Activated T-cell treated with anti-CD3 and anti-CD28 coated beads, Interleukin-2, amount 50 U/mL, for 4 hours (primary cell): ENCODE measurements at regions not wholly inside any gene's neighbourhood (a gene's known extent, or its start where the extent isn't known, plus 50 kb on each side); places are given as distances from the start of the nearest gene placed in this dataset.

Experiments used
- ATAC-seq, 2 donors: fragments of 200-7000 bp; cut with Tn5 transposase; one replicate each; pipeline ENCODE4 v1.10.0; 2021
- DNase-seq: peaks from one replicate; pipeline ENCODE4 v3.0.0-alpha.2; 2020
- H3K27me3 Mint-ChIP-seq: one replicate; pipeline ENCODE4 v1.8.0; 2021; ENCODE audit warnings: low read depth, mixed read lengths
- H3K36me3 Mint-ChIP-seq: one replicate; pipeline ENCODE4 v1.8.0; 2022; ENCODE audit warnings: mixed read lengths; ENCODE audit not compliant: insufficient read depth
- H3K4me1 Mint-ChIP-seq: one replicate; pipeline ENCODE4 v1.8.0; 2021; ENCODE audit warnings: low read depth, mixed read lengths
- H3K4me3 Mint-ChIP-seq: one replicate; pipeline ENCODE4 v1.8.0; 2021; ENCODE audit warnings: mild to moderate bottlenecking, moderate library complexity, mixed read lengths
- H3K9me3 Mint-ChIP-seq: one replicate; pipeline ENCODE4 v1.8.0; 2021; ENCODE audit warnings: mixed read lengths

GRCh38 chr6:97437087-97437486 lies 154.1 kb upstream of the MMS22L start:
- H3K36me3 Mint-ChIP-seq, result no peaks in the 10 kb centered on the region
- H3K27me3 Mint-ChIP-seq, result peaks cover 2% of the 10 kb centered on the region
- H3K9me3 Mint-ChIP-seq, result no peaks in the 10 kb centered on the region
- H3K4me3 Mint-ChIP-seq, result no peak overlapping the region
- ATAC-seq, result no peak
- peaks cover 2% of the 10 kb centered on the region for H3K4me1 Mint-ChIP-seq
- no peak for DNase-seq

GRCh38 chr6:97438011-97438671 lies 155.1 kb upstream of the MMS22L start:
- Mint-ChIP-seq H3K9me3 (no peaks in the 10 kb centered on the region), H3K4me3 (no peak overlapping the region), H3K36me3 (no peaks in the 10 kb centered on the region), H3K4me1 (peaks cover 2% of the 10 kb centered on the region), H3K27me3 (peaks cover 2% of the 10 kb centered on the region)
- ATAC-seq, result no peak
- no peak for DNase-seq

DNA sequence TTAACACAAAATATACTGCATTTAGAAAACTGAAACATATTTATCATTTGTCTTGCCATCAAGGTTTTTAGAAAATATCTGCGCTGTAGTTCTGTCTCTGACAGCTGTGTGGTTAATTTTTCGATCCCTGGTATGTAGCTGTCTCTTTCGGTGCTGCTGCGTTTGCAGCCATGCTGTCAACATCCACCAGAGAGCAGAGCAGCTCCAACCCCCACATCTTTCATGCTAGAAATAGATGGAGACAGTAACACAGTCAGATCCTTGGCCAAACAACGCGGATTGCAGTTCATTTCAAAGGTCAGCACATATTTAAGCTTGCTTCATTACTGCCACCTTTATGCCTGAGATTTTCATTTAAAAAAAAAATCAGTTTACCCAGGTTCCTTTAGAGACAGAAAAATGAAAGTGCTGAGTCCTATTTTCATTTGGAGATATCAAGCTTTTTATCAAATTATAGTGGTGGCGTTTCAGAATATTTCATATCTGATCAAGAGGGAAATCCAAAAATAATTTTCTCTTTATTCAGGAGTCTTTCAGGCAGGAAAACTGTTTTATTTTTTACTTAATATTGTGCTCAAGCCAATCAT lies 157.7 kb upstream of the MMS22L start:
- H3K4me3 Mint-ChIP-seq, result no peak overlapping the region
- no peak for DNase-seq
- H3K27me3 Mint-ChIP-seq, result peaks cover 2% of the 10 kb centered on the region
- H3K36me3 Mint-ChIP-seq, result no peaks in the 10 kb centered on the region
- peaks cover 2% of the 10 kb centered on the region for H3K4me1 Mint-ChIP-seq
- no peaks in the 10 kb centered on the region for H3K9me3 Mint-ChIP-seq
- no peak for ATAC-seq

DNA sequence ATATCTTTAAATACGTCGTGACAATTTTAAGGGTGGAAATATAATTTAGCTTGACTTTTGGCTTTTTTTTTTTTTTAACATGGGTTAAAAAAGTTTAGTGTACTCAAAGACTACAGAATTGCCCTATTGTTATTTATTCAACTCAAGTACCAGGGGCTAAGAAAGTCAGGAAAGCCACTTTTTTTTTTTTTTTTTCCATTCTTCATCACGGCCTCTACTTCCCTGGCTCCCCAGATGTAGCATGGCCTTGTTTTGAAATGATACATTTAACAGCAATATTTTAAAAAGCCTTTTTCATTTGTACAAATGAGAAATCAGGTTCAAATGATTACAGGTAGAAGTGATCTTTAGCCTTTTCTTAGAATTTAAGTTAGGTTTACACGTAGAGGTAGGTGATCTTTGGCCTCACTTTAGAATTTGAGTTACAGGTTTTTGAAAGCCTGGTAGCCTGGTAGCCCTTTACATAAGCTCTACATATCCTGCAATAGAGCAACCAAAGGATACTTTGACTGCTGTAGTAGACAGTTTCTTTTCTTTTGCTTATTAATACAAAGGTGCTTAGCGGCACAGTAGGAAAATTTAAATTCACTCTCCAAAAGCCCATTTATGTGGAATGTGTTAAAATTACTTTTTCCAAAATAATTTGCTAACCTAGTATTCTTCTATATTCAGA lies 160.5 kb upstream of the MMS22L start:
- no peak overlapping the region for H3K4me3 Mint-ChIP-seq
- ATAC-seq, result no peak
- no peaks in the 10 kb centered on the region for H3K36me3 Mint-ChIP-seq
- H3K9me3 Mint-ChIP-seq, result no peaks in the 10 kb centered on the region
- peaks cover 2% of the 10 kb centered on the region for H3K4me1 Mint-ChIP-seq
- peaks cover 2% of the 10 kb centered on the region for H3K27me3 Mint-ChIP-seq
- no peak for DNase-seq

- peaks cover 2% of the 10 kb centered on the region for H3K4me1 Mint-ChIP-seq
- DNase-seq (no peak), ATAC-seq (no peak)
- no peaks in the 10 kb centered on the region for H3K36me3 Mint-ChIP-seq
- no peaks in the 10 kb centered on the region for H3K9me3 Mint-ChIP-seq
- H3K27me3 Mint-ChIP-seq, result peaks cover 4% of the 10 kb centered on the region
- H3K4me3 Mint-ChIP-seq, result no peak overlapping the region
Observed at GRCh38 chr6:97445407-97445806, 162.4 kb upstream of the MMS22L start.

GRCh38 chr6:97449444-97449966 lies 166.5 kb upstream of the MMS22L start:
- H3K4me3 Mint-ChIP-seq, result no peak overlapping the region
- DNase-seq (no peak), ATAC-seq (no peak)
- H3K36me3 Mint-ChIP-seq, result no peaks in the 10 kb centered on the region
- H3K9me3 Mint-ChIP-seq, result no peaks in the 10 kb centered on the region
- peaks cover 4% of the 10 kb centered on the region for H3K27me3 Mint-ChIP-seq
- H3K4me1 Mint-ChIP-seq, result no peaks in the 10 kb centered on the region

- Mint-ChIP-seq H3K4me1 (no peaks in the 10 kb centered on the region), H3K9me3 (no peaks in the 10 kb centered on the region), H3K36me3 (no peaks in the 10 kb centered on the region), H3K27me3 (peaks cover 4% of the 10 kb centered on the region), H3K4me3 (no peak overlapping the region)
- DNase-seq (no peak), ATAC-seq (no peak)
Observed at GRCh38 chr6:97450087-97450486, 167.1 kb upstream of the MMS22L start.

- Mint-ChIP-seq H3K27me3 (peaks cover 2% of the 10 kb centered on the region), H3K36me3 (no peaks in the 10 kb centered on the region), H3K4me3 (no peak overlapping the region), H3K4me1 (no peaks in the 10 kb centered on the region), H3K9me3 (no peaks in the 10 kb centered on the region)
- ATAC-seq (no peak), DNase-seq (no peak)
Observed at GRCh38 chr6:97456070-97456469, 173.1 kb upstream of the MMS22L start.

DNA sequence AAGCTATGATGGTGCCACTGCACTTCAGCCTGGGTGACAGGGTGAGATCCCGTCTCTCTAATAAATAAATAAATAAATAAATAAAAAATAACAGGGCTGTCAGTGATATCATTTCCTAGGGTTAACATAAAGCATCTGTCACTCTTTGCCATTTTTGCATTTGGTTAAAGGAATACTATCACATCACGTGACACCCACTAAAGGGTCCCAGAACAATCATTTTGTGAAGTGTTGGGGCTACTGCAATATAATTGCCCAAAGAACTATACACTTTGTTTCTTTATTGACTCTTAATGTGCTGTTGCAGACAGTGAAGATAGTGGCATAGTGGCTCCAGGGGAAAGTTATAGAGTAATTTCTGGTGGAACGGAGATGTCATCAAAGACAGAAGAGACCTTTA lies 176.5 kb upstream of the MMS22L start:
- DNase-seq (no peak), ATAC-seq (no peak)
- Mint-ChIP-seq H3K4me3 (no peak overlapping the region), H3K9me3 (no peaks in the 10 kb centered on the region), H3K27me3 (peaks cover 2% of the 10 kb centered on the region), H3K36me3 (no peaks in the 10 kb centered on the region), H3K4me1 (no peaks in the 10 kb centered on the region)

- Mint-ChIP-seq H3K9me3 (no peaks in the 10 kb centered on the region), H3K27me3 (peaks cover 2% of the 10 kb centered on the region), H3K4me3 (no peak overlapping the region), H3K4me1 (no peaks in the 10 kb centered on the region), H3K36me3 (no peaks in the 10 kb centered on the region)
- DNase-seq (no peak), ATAC-seq (no peak)
Observed at GRCh38 chr6:97459986-97460385, 177.0 kb upstream of the MMS22L start.

GRCh38 chr6:97460394-97461080 lies 177.5 kb upstream of the MMS22L start:
- Mint-ChIP-seq H3K36me3 (no peaks in the 10 kb centered on the region), H3K4me3 (no peak overlapping the region), H3K4me1 (no peaks in the 10 kb centered on the region), H3K27me3 (peaks cover 2% of the 10 kb centered on the region), H3K9me3 (no peaks in the 10 kb centered on the region)
- DNase-seq, result no peak
- ATAC-seq, result no peak

DNA sequence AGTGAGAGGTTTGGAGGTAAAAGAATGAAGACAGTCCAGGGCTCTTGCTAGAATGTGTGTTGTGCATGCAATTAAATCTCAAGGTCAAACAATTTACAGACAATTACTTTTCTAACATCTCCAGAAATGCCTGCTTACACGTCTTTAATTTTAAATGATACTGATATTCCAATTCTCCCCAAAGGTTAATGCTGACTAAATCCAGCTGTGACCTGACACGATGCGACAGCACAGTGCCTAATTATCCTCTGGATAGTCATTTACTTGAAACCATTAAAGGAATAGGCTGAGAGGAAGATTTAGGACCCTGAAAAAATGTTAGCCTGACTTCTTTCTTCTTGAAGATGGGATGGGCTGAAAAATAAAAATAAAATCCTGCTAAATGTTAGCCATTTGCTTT lies 178.2 kb upstream of the MMS22L start:
- no peaks in the 10 kb centered on the region for H3K9me3 Mint-ChIP-seq
- no peak overlapping the region for H3K4me3 Mint-ChIP-seq
- no peak for ATAC-seq
- no peaks in the 10 kb centered on the region for H3K36me3 Mint-ChIP-seq
- no peaks in the 10 kb centered on the region for H3K4me1 Mint-ChIP-seq
- DNase-seq, result no peak
- H3K27me3 Mint-ChIP-seq, result peaks cover 2% of the 10 kb centered on the region

- ATAC-seq (no peak), DNase-seq (no peak)
- Mint-ChIP-seq H3K4me3 (no peak overlapping the region), H3K27me3 (peaks cover 2% of the 10 kb centered on the region), H3K36me3 (no peaks in the 10 kb centered on the region), H3K9me3 (no peaks in the 10 kb centered on the region), H3K4me1 (no peaks in the 10 kb centered on the region)
Observed at GRCh38 chr6:97462031-97462430, 179.0 kb upstream of the MMS22L start.

DNA sequence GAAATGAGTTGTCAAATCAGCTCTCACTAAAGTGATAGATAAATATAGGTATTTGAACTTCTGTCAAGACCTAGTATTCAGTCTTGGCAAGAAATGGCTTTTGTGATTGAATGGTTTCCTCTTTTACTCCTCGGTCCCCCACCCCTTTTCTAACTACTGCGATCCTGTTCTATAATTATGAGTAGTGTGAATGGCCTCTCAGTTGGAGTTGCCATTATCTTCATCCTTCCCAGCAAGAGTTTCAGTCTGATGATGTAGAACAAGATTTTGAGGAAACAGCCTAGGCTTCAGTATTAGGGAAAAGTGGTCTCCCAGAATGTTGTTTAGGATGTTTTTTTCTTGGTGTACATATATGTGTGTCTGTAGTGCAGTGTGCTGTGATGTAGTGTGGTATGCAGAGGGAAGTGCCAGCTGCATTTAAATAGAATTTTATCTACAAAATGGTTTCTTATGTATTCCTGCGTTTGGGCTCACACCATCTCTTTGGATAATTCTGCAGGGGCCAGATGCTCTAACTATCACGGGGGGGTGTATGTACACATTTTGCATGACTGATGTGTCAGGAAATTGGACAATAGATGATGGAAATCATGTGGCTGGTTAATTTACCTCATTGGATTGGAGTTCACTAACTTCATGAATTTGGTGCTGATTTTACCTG lies 180.1 kb upstream of the MMS22L start:
- H3K9me3 Mint-ChIP-seq, result no peaks in the 10 kb centered on the region
- H3K4me3 Mint-ChIP-seq, result no peak overlapping the region
- no peak for DNase-seq
- H3K36me3 Mint-ChIP-seq, result no peaks in the 10 kb centered on the region
- H3K4me1 Mint-ChIP-seq, result no peaks in the 10 kb centered on the region
- peaks cover 2% of the 10 kb centered on the region for H3K27me3 Mint-ChIP-seq
- no peak for ATAC-seq
